Pancreas (tissue), 10 donors: ENCODE measurements at regions not wholly inside any gene's neighbourhood (a gene's known extent, or its start where the extent isn't known, plus 50 kb on each side); places are given as distances from the start of the nearest gene placed in this dataset.
"Not testable (repeated sequence)": the region's sequence is repeated elsewhere in the genome, so short reads cannot be mapped to it uniquely, and the experiment has no call there.

Experiments
- ATAC-seq, 4 donors: fragments of 200-7000 bp; cut with Tn5 transposase; one replicate each; pipeline versions ENCODE4 v1.8.0 to v1.9.1; 2020; ENCODE audit warnings: mild to moderate bottlenecking in 4 of 4, moderate library complexity in 4 of 4
- DNase-seq, 6 donors: peaks; one replicate each; pipeline ENCODE4 v3.0.0-alpha.2; 2020
- FAIRE-seq: peaks from 2 replicates; lab custom pipeline; 2012; peaks lifted over from hg19 to GRCh38; lab: Jason Lieb, UNC
- H3K27ac ChIP-seq, 4 donors: fragments of 200-600 bp; sonication (generic); 1 replicate in 3 of 4; 2 replicates in 1 of 4; pipeline versions ENCODE4 v1.5.0 to v1.8.0; 2020
- H3K27me3 ChIP-seq, 4 donors: fragments of 200-600 bp; one replicate each; pipeline ENCODE4 v1.8.0; 2021
- H3K36me3 ChIP-seq, 3 donors: fragments of 200-600 bp; sonication (generic) in 1 of 3; one replicate each; pipeline versions ENCODE4 v1.5.0 to v1.8.0; 2020 to 2021
- H3K4me1 ChIP-seq, 3 donors: fragments of 200-600 bp; one replicate each; pipeline ENCODE4 v1.8.0; 2021
- H3K4me3 ChIP-seq, 4 donors: fragments of 200-600 bp; sonication (generic) in 2 of 4; one replicate each; pipeline versions ENCODE4 v1.5.0 to v1.8.0; 2020 to 2021
- H3K9me3 ChIP-seq, 4 donors: fragments of 200-600 bp; one replicate each; pipeline ENCODE4 v1.8.0; 2021
- WGBS, 2 donors: extraction: QIAGEN DNeasy Blood & Tissue Kit; methylation state at CpG; one replicate each; pipeline ENCODE4 v1.1.7; 2013; 5-methylcytosine and 5-hydroxymethylcytosine counted together
- intact Hi-C, 3 donors: fragments of 100-400 bp; cut with DNase I; formaldehyde crosslinking; loops; one replicate each; pipeline versions ENCODE4 v1.11.1 to v1.14.2; 2022
- TF ChIP-seq, protein P1 (sequence below), 4 donors: fragments of 200-600 bp; sonication (generic) in 3 of 4; IDR thresholded peaks; one replicate each; pipeline versions ENCODE4 v1.5.0 to v1.8.0; 2021; ENCODE audit warnings: antibody characterized with exemption in 4 of 4
- donor health status: healthy with polysubstance abuse.
- donor health status: DM: no; HTN: no; CAD: no; lungs with moderate emphysema.
- donor health status: DM: no; HTN: no; CAD: no.
- donor health status: control.
- donor health status: control.
- donor health status: Bipolar disorder and iron deficiency.
- donor health status: DM: yes; HTN: yes; CAD: no.
- donor health status: DM: no; HTN: no; CAD: no.
- donor health status: DM: no; HTN: no; CAD: no.
- donor health status: DM: yes; HTN: yes; CAD: no.

DNA sequence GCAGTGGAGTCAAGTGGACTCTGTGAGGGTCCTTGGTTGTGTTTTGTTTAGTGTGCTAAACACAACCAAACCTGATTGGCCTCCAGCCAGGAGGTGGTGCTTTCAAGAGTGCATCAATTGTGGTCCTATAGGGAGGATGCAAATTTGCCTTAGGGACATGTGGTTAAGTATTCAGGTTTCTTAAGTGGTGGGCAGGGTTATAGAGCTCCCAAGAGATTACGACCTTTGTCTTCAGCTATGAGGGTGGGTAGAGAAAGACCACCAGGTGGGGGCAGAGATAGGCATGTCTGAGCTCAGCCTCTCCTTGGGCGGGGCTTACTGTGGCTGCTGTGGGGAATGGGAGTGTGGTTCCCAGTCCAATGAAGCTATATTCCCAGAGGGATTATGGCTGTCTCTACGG is 186.6 kb downstream of the SQOR start:
- TF ChIP-seq, protein P1, sequence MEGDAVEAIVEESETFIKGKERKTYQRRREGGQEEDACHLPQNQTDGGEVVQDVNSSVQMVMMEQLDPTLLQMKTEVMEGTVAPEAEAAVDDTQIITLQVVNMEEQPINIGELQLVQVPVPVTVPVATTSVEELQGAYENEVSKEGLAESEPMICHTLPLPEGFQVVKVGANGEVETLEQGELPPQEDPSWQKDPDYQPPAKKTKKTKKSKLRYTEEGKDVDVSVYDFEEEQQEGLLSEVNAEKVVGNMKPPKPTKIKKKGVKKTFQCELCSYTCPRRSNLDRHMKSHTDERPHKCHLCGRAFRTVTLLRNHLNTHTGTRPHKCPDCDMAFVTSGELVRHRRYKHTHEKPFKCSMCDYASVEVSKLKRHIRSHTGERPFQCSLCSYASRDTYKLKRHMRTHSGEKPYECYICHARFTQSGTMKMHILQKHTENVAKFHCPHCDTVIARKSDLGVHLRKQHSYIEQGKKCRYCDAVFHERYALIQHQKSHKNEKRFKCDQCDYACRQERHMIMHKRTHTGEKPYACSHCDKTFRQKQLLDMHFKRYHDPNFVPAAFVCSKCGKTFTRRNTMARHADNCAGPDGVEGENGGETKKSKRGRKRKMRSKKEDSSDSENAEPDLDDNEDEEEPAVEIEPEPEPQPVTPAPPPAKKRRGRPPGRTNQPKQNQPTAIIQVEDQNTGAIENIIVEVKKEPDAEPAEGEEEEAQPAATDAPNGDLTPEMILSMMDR (IDR thresholded peaks at IDR 0.05) = no peak
- ATAC-seq = no peak
- no peaks in the 10 kb centered on the region for H3K27me3 ChIP-seq
- FAIRE-seq = no peak
- H3K36me3 ChIP-seq = no peaks in the 10 kb centered on the region
- DNase-seq = no peak
- H3K4me1 ChIP-seq = no peaks in the 10 kb centered on the region
- no peaks in the 10 kb centered on the region for H3K9me3 ChIP-seq
- no peak overlapping the region for H3K4me3 ChIP-seq
- no peak overlapping the region for H3K27ac ChIP-seq
- 80 to 92% methylated on average over 3 of the region's 3 CpGs for WGBS, 2 donors
- intact Hi-C loops = no loop called here

DNA sequence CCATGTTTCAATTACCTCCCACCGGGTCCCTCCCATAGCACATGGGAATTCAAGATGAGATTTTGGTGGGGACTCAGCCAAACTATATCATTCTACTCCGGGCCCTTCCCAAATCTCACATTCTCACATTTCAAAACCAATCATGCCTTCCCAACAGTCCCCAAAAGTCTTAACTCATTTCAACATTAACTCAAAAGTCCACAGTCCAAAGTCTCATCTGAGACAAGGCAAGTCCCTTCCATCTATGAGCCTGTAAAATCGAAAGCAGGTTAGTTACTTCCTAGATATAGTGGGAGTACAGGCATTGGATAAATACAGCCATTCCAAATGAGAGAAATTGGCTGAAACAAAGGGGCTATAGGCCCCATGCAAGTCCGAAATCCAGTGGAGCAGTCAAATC is 188.1 kb downstream of the SQOR start:
- not testable (repeated sequence) for ATAC-seq, H3K27me3 ChIP-seq
- 87 to 91% methylated on average over 4 of the region's 4 CpGs for WGBS, 2 donors

DNA sequence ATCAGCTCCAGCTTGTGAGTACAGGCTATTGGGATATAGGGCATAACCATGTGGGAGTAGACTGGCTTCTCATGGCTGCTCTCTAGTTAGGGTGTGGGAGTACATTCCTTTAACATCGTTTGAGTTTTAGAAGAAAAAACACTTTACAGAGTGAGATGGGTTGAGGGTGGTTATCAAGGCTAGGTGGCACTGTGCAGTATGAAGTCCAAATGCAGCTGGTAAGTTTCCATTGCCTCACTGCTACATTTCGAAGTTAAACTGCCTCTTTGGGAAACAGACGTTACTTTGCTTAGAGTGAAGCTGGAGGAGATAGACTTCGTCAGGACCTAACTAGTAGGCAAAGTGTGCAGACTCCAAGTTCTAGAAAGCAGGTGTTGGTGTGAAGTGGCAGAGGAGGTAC is 192.4 kb downstream of the SQOR start:
- Histone ChIP-seq H3K4me1 (peaks cover 0 to 3% (median 0%) of the 10 kb centered on the region in 3 donors), H3K36me3 (no peaks in the 10 kb centered on the region), H3K27ac (no peak overlapping the region), H3K27me3 (no peaks in the 10 kb centered on the region), H3K4me3 (no peak overlapping the region), H3K9me3 (no peaks in the 10 kb centered on the region)
- WGBS, 2 donors = 23 to 26% methylated on average over 4 of the region's 4 CpGs
- peak; percentile 29 to 75 (median 50) for ATAC-seq
- intact Hi-C loops = no loop called here
- peak in 1 of 6 donors; percentile 38 for DNase-seq
- FAIRE-seq = no peak
- TF ChIP-seq, protein P1 (IDR thresholded peaks at IDR 0.05) = no peak

More for the DNA sequence above, 188.1 kb downstream of the SQOR start:
- DNase-seq, H3K4me1 ChIP-seq, H3K9me3 ChIP-seq, H3K27ac ChIP-seq, H3K36me3 ChIP-seq, H3K4me3 ChIP-seq, intact Hi-C loops, FAIRE-seq: not testable (repeated sequence)

DNA sequence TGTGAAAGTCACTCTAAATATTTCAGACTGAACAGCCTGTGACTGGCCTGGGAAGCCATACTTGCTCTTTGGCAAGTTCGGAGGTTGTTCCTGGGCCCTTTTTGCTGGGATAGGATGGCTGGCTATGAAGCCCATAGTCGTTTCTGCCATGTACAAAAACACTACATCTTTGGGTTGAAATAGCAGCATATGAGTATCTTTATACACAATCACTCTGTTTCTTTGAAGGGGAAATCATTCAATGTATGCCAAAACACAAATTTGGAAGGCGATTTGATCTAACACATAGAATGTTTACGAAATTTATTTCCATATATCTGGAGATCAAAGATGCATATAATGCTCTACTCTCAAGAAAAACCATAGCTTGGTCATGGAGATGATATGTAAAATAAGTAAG is 192.9 kb downstream of the SQOR start:
- peaks cover 0 to 3% (median 0%) of the 10 kb centered on the region in 3 donors for H3K4me1 ChIP-seq
- H3K27me3 ChIP-seq = no peaks in the 10 kb centered on the region
- WGBS, 2 donors = 85 to 88% methylated on average over 4 of the region's 4 CpGs

DNA sequence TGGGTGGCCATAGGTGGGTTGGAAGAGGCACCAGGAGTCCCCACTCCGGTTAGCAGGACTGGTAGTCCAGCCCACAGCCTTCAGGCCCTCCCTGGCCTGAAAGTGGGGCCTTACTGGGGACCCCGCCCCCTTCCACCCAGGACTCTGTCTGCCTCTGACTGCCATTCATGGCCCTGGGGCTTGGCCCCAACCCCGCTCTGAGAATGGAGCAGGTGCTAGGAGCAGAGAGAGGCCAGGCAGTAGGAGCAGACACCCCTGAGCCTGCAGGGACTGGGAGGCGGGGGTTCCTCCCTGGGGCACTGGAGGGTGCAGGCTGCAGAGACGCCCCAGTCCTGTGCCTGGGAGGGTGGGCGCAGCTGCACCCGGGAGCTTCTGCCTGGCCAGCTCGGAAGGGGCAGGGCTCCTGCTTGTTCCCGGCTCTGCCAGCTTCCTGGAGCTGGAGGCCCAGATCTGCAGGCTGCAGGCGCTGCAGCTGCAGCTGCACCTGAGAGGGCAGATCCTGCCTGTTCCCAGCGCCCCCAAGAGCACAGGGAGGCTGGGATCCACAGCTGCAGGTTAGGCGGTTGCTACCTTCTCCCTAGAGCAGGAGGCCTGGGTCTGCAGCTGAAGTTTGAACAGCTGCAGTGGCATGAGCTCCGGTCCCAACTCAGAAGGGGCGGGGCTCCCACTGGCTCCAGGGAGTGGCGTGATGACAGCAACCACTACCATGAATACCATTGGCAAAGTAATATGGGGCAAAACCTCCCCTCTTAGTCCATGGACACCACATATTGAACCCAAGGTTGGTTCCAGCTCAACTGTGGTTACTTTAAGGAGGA is 194.7 kb downstream of the SQOR start:
- 29 to 38% methylated on average over 14 to 15 of the region's 15 CpGs for WGBS, 2 donors
- H3K9me3 ChIP-seq = no peaks in the 10 kb centered on the region
- FAIRE-seq (no peak), ATAC-seq (peak; percentile 90 to 94 (median 92)), DNase-seq (peak; percentile 70 to 88 (median 78))
- peak overlapping the region in 3 of 4 donors; percentile 36 to 49 (median 46) for H3K27ac ChIP-seq
- H3K4me1 ChIP-seq = peaks cover 0 to 3% (median 0%) of the 10 kb centered on the region in 3 donors
- intact Hi-C loops = no loop called here
- H3K36me3 ChIP-seq = no peaks in the 10 kb centered on the region
- H3K4me3 ChIP-seq = peak overlapping the region in 2 of 4 donors; percentile 2 to 23
- TF ChIP-seq, protein P1 (IDR thresholded peaks at IDR 0.05) = no peak
- H3K27me3 ChIP-seq = no peaks in the 10 kb centered on the region

More for the DNA sequence above, 192.9 kb downstream of the SQOR start:
- FAIRE-seq (no peak), DNase-seq (no peak), ATAC-seq (no peak)
- no peak overlapping the region for H3K4me3 ChIP-seq
- no peak overlapping the region for H3K27ac ChIP-seq
- H3K36me3 ChIP-seq = no peaks in the 10 kb centered on the region
- TF ChIP-seq, protein P1 (IDR thresholded peaks at IDR 0.05) = no peak
- H3K9me3 ChIP-seq = no peaks in the 10 kb centered on the region
- intact Hi-C loops = no loop called here
